HEK293 (cell line): ENCODE measurements at regions not wholly inside any gene's neighbourhood (a gene's known extent, or its start where the extent isn't known, plus 50 kb on each side); places are given as distances from the start of the nearest gene placed in this dataset.

Experiments used
- CTCF ChIA-PET: fragments of 350-600 bp; formaldehyde crosslinking; extraction: SDS; loops from one replicate; lab custom pipeline; 2021; ENCODE audit warnings: antibody characterized with exemption; lab: Yijun Ruan, JAX
- POLR2A ChIA-PET: fragments of 300-600 bp; formaldehyde crosslinking; extraction: SDS; loops from one replicate; lab custom pipeline; 2020; ENCODE audit warnings: antibody characterized with exemption, inconsistent platforms; lab: Yijun Ruan, JAX
- H3K27ac ChIP-seq: fragments of 200-500 bp; sonication (Bioruptor generic); 2 replicates; pipeline ENCODE4 v1.5.1; 2014; ENCODE audit warnings: low read depth, low read length, control low read depth, inconsistent platforms; ENCODE audit errors: extremely low read depth
- H3K36me3 ChIP-seq, 2 experiments: fragments of 200-500 bp in 1 of 2; sonication (Bioruptor generic) in 1 of 2; 1 replicate in 1 of 2; 2 replicates in 1 of 2; pipeline ENCODE4 v1.5.1; 2014 to 2017; ENCODE audit warnings: inconsistent platforms in 2 of 2, low read length in 2 of 2; ENCODE audit not compliant: control insufficient read depth in 2 of 2, insufficient read depth in 1 of 2
- H3K4me1 ChIP-seq: fragments of 200-500 bp; sonication (Bioruptor generic); 2 replicates; pipeline ENCODE4 v1.5.1; 2014; ENCODE audit warnings: mild to moderate bottlenecking, low read length, inconsistent platforms; ENCODE audit not compliant: control insufficient read depth, insufficient read depth
- H3K4me3 ChIP-seq: 2 replicates; pipeline ENCODE4 v1.5.1; 2011; ENCODE audit warnings: low read depth, mild to moderate bottlenecking, control low read depth, low read length, moderate library complexity
- H3K9me3 ChIP-seq: fragments of 200-500 bp; sonication (Bioruptor generic); 2 replicates; pipeline ENCODE4 v1.5.1; 2014; ENCODE audit warnings: low read depth, low read length, inconsistent platforms; ENCODE audit not compliant: control insufficient read depth, insufficient read depth
- ATF2 ChIP-seq: fragments of 450-650 bp; formaldehyde crosslinking; IDR thresholded peaks from 2 replicates; pipeline ENCODE4 v1.5.1; 2016; ENCODE audit warnings: missing biosample characterization, missing genetic modification characterization, low read depth
- GFI1B ChIP-seq: fragments of 450-650 bp; formaldehyde crosslinking; IDR thresholded peaks from 2 replicates; pipeline ENCODE4 v1.5.1; 2016; ENCODE audit warnings: missing biosample characterization, missing genetic modification characterization
- IKZF3 ChIP-seq: fragments of 450-650 bp; IDR thresholded peaks from 2 replicates; pipeline ENCODE4 v1.5.0; 2018; ENCODE audit warnings: missing biosample characterization, mild to moderate bottlenecking, missing genetic modification characterization, moderate library complexity
- KLF17 ChIP-seq: fragments of 450-650 bp; formaldehyde crosslinking; IDR thresholded peaks from 2 replicates; pipeline ENCODE4 v1.5.1; 2016; ENCODE audit warnings: missing biosample characterization, missing genetic modification characterization
- KLF7 ChIP-seq: fragments of 450-650 bp; formaldehyde crosslinking; IDR thresholded peaks from 2 replicates; pipeline ENCODE4 v1.5.1; 2016; ENCODE audit warnings: missing biosample characterization, missing genetic modification characterization, borderline replicate concordance
- REST ChIP-seq: fragments of 450-650 bp; formaldehyde crosslinking; IDR thresholded peaks from 2 replicates; pipeline ENCODE4 v1.5.1; 2016; ENCODE audit warnings: missing biosample characterization, missing genetic modification characterization
- SP2 ChIP-seq: fragments of 450-650 bp; formaldehyde crosslinking; IDR thresholded peaks from 2 replicates; pipeline ENCODE4 v1.5.1; 2016; ENCODE audit warnings: missing biosample characterization, missing genetic modification characterization
- ZBTB21 ChIP-seq: fragments of 450-650 bp; formaldehyde crosslinking; IDR thresholded peaks from 2 replicates; pipeline ENCODE4 v1.5.1; 2017; ENCODE audit warnings: missing biosample characterization, missing genetic modification characterization
- ZBTB8A ChIP-seq: fragments of 450-650 bp; formaldehyde crosslinking; IDR thresholded peaks from 2 replicates; pipeline ENCODE4 v1.5.1; 2016; ENCODE audit warnings: missing biosample characterization, missing genetic modification characterization
- ZFP3 ChIP-seq: fragments of 450-650 bp; formaldehyde crosslinking; IDR thresholded peaks from 2 replicates; pipeline ENCODE4 v1.5.1; 2016; ENCODE audit warnings: low read depth, missing biosample characterization, missing genetic modification characterization
- ZNF10 ChIP-seq: fragments of 450-650 bp; formaldehyde crosslinking; IDR thresholded peaks from 2 replicates; pipeline ENCODE4 v1.5.1; 2017; ENCODE audit warnings: missing biosample characterization, missing genetic modification characterization
- ZNF202 ChIP-seq: fragments of 450-650 bp; formaldehyde crosslinking; IDR thresholded peaks from 2 replicates; pipeline ENCODE4 v1.5.1; 2016; ENCODE audit warnings: missing biosample characterization, missing genetic modification characterization, borderline replicate concordance
- ZNF239 ChIP-seq: fragments of 450-650 bp; formaldehyde crosslinking; IDR thresholded peaks from 2 replicates; pipeline ENCODE4 v1.5.1; 2016; ENCODE audit warnings: missing biosample characterization, missing genetic modification characterization
- ZNF266 ChIP-seq: fragments of 450-650 bp; formaldehyde crosslinking; IDR thresholded peaks from 2 replicates; pipeline ENCODE4 v1.5.1; 2016; ENCODE audit warnings: missing biosample characterization, missing genetic modification characterization, low read depth
- ZNF311 ChIP-seq: fragments of 450-650 bp; formaldehyde crosslinking; IDR thresholded peaks from 2 replicates; pipeline ENCODE4 v1.5.1; 2017; ENCODE audit warnings: missing biosample characterization, missing genetic modification characterization, borderline replicate concordance
- ZNF335 ChIP-seq: fragments of 450-650 bp; formaldehyde crosslinking; conservative IDR thresholded peaks from 2 replicates; pipeline ENCODE4 v1.5.1; 2016; ENCODE audit warnings: missing biosample characterization, missing genetic modification characterization
- ZNF449 ChIP-seq: fragments of 450-650 bp; formaldehyde crosslinking; IDR thresholded peaks from 2 replicates; pipeline ENCODE4 v1.5.1; 2017; ENCODE audit warnings: missing biosample characterization, mild to moderate bottlenecking, missing genetic modification characterization, moderate library complexity
- ZNF621 ChIP-seq: fragments of 450-650 bp; formaldehyde crosslinking; IDR thresholded peaks from 2 replicates; pipeline ENCODE4 v1.5.1; 2017; ENCODE audit warnings: missing biosample characterization, missing genetic modification characterization
- ZNF654 ChIP-seq: fragments of 450-650 bp; formaldehyde crosslinking; IDR thresholded peaks from 2 replicates; pipeline ENCODE4 v1.5.1; 2016; ENCODE audit warnings: low read depth, missing biosample characterization, missing genetic modification characterization
- ZNF658 ChIP-seq: fragments of 450-650 bp; formaldehyde crosslinking; IDR thresholded peaks from 2 replicates; pipeline ENCODE4; 2016; ENCODE audit warnings: missing biosample characterization, missing genetic modification characterization
- ZNF677 ChIP-seq: fragments of 450-650 bp; IDR thresholded peaks from 2 replicates; pipeline ENCODE4 v1.5.0; 2018; ENCODE audit warnings: missing biosample characterization, mild to moderate bottlenecking, missing genetic modification characterization, moderate library complexity
- ZNF76 ChIP-seq: fragments of 450-650 bp; formaldehyde crosslinking; IDR thresholded peaks from 2 replicates; pipeline ENCODE4; 2016; ENCODE audit warnings: low read depth, missing biosample characterization, missing genetic modification characterization, borderline replicate concordance
- ZSCAN16 ChIP-seq: fragments of 450-650 bp; formaldehyde crosslinking; IDR thresholded peaks from 2 replicates; pipeline ENCODE4 v1.5.1; 2016; ENCODE audit warnings: missing biosample characterization, missing genetic modification characterization
- ZSCAN18 ChIP-seq: fragments of 450-650 bp; formaldehyde crosslinking; IDR thresholded peaks from 2 replicates; pipeline ENCODE4 v1.5.1; 2016; ENCODE audit warnings: missing biosample characterization, missing genetic modification characterization
- ZXDB ChIP-seq: fragments of 450-650 bp; formaldehyde crosslinking; IDR thresholded peaks from 2 replicates; pipeline ENCODE4 v1.5.1; 2016; ENCODE audit warnings: missing biosample characterization, missing genetic modification characterization

- Histone ChIP-seq H3K4me3 (no peak overlapping the region), H3K27ac (no peak overlapping the region), H3K36me3 (no peaks in the 10 kb centered on the region), H3K4me1 (no peaks in the 10 kb centered on the region), H3K9me3 (no peaks in the 10 kb centered on the region; the same call in 1 of the 2 replicates)
- ChIA-PET CTCF (interaction anchor here (1.2 kb wide), 2 partner anchors 48 to 58 kb away, joined by 3 read pairs; no protein-coding TSS in a partner anchor), POLR2A (no interaction called here)
- TF ChIP-seq ATF2 (tag by site-specific recombination), result peak; percentile 72
- no peak for TF ChIP-seq KLF17
- TF ChIP-seq ZBTB8A (tag by site-specific recombination), result no peak
- TF ChIP-seq ZNF658 (tag by site-specific recombination), result no peak
- no peak for TF ChIP-seq ZNF311 (tag by site-specific recombination)
- no peak for TF ChIP-seq ZSCAN16
- no peak for TF ChIP-seq ZNF266 (tag by site-specific recombination)
- TF ChIP-seq ZNF621 (tag by site-specific recombination), result no peak
Observed at GRCh38 chr5:32854473-32854872, 143.4 kb downstream of the NPR3 start.

GRCh38 chr5:32859211-32859641 lies 148.1 kb downstream of the NPR3 start:
- TF ChIP-seq IKZF3 (tag by site-specific recombination) (no peak), ZBTB21 (tag by site-specific recombination) (no peak), ZXDB (tag by site-specific recombination) (no peak), ZNF654 (tag by site-specific recombination) (no peak), ZNF239 (tag by site-specific recombination) (no peak), ZNF76 (tag by site-specific recombination) (no peak), ZNF202 (tag by site-specific recombination) (no peak), ZNF677 (tag by site-specific recombination) (no peak), ZNF335 (tag by site-specific recombination) (no peak), ZNF449 (tag by site-specific recombination) (no peak), KLF7 (tag by site-specific recombination) (no peak)
- POLR2A ChIA-PET, result no interaction called here
- Histone ChIP-seq H3K36me3 (no peaks in the 10 kb centered on the region), H3K4me1 (no peaks in the 10 kb centered on the region), H3K27ac (no peak overlapping the region), H3K9me3 (no peaks in the 10 kb centered on the region; the same call in 1 of the 2 replicates), H3K4me3 (no peak overlapping the region)
- CTCF ChIA-PET, result no interaction called here

GRCh38 chr5:32865475-32865874 lies 154.4 kb downstream of the NPR3 start:
- Histone ChIP-seq H3K4me1 (no peaks in the 10 kb centered on the region), H3K4me3 (no peak overlapping the region), H3K36me3 (no peaks in the 10 kb centered on the region), H3K27ac (no peak overlapping the region), H3K9me3 (no peaks in the 10 kb centered on the region)
- ChIA-PET POLR2A (no interaction called here), CTCF (interaction anchor here (1.2 kb wide), 1 partner anchor 12 kb away, joined by 4 read pairs; no protein-coding TSS in a partner anchor)
- no peak for TF ChIP-seq SP2
- TF ChIP-seq ZNF10 (tag by site-specific recombination), result no peak
- TF ChIP-seq ZFP3, result no peak
- TF ChIP-seq ZSCAN18 (tag by site-specific recombination), result no peak
- no peak for TF ChIP-seq REST (tag by site-specific recombination)
- no peak for TF ChIP-seq GFI1B (tag by site-specific recombination)
